Activated B cell treated with CpG ODN at 0.5 μM for 24 hours (primary cell): ENCODE measurements at regions not wholly inside any gene's neighbourhood (a gene's known extent, or its start where the extent isn't known, plus 50 kb on each side); places are given as distances from the start of the nearest gene placed in this dataset.

Source experiments
- ATAC-seq: fragments of 200-7000 bp; cut with Tn5 transposase; one replicate; pipeline ENCODE4 v1.10.0; 2021; ENCODE audit warnings: low read depth, mild to moderate bottlenecking, moderate library complexity
- CTCF ChIA-PET: fragments of 350-600 bp; sonication (Branson Sonifier 250); formaldehyde crosslinking; loops from one replicate; lab custom pipeline; 2021; ENCODE audit warnings: antibody characterized with exemption; lab: Charles Lee
- POLR2A ChIA-PET: fragments of 350-600 bp; sonication (Branson Sonifier 250); formaldehyde crosslinking; loops from one replicate; lab custom pipeline; 2021; ENCODE audit warnings: antibody characterized with exemption; lab: Charles Lee
- DNase-seq: peaks from one replicate; pipeline ENCODE4 v3.0.0; 2022
- H3K27ac Mint-ChIP-seq: one replicate; pipeline ENCODE4 v1.8.0; 2020; ENCODE audit warnings: mixed read lengths
- H3K27me3 Mint-ChIP-seq: one replicate; pipeline ENCODE4 v1.8.0; 2021; ENCODE audit warnings: mixed read lengths
- H3K36me3 Mint-ChIP-seq: one replicate; pipeline ENCODE4 v1.8.0; 2021; ENCODE audit warnings: low read depth, mixed read lengths
- H3K4me1 Mint-ChIP-seq: one replicate; pipeline ENCODE4 v1.8.0; 2021; ENCODE audit warnings: mixed read lengths
- H3K4me3 Mint-ChIP-seq: one replicate; pipeline ENCODE4 v1.8.0; 2020; ENCODE audit warnings: mild to moderate bottlenecking, mixed read lengths
- H3K9me3 Mint-ChIP-seq: one replicate; pipeline ENCODE4 v1.8.0; 2020; ENCODE audit warnings: mixed read lengths
- CTCF ChIP-seq: fragments of 200-600 bp; IDR thresholded peaks from one replicate; pipeline ENCODE4 v1.8.0; 2022; ENCODE audit warnings: antibody characterized with exemption, mild to moderate bottlenecking
- intact Hi-C: fragments of 100-400 bp; cut with micrococcal nuclease; formaldehyde crosslinking; loops from one replicate; pipeline ENCODE4 v1.15.1; 2024

GRCh38 chr1:59017501-59018231 is 233.8 kb upstream of the JUN start:
- H3K27ac Mint-ChIP-seq: no peak overlapping the region
- peaks cover 66% of the 10 kb centered on the region for H3K4me1 Mint-ChIP-seq
- CTCF ChIA-PET: no interaction called here
- POLR2A ChIA-PET: interaction anchor here (1.3 kb wide), 1 partner anchor 234 kb away, joined by 4 read pairs; the partner anchor contains the start of gene JUN
- H3K4me3 Mint-ChIP-seq: no peak overlapping the region
- no peaks in the 10 kb centered on the region for H3K27me3 Mint-ChIP-seq
- peaks cover 2% of the 10 kb centered on the region for H3K36me3 Mint-ChIP-seq
- DNase-seq (no peak), ATAC-seq (no peak)
- intact Hi-C loops: no loop called here
- no peak for TF ChIP-seq CTCF
- no peaks in the 10 kb centered on the region for H3K9me3 Mint-ChIP-seq

DNA sequence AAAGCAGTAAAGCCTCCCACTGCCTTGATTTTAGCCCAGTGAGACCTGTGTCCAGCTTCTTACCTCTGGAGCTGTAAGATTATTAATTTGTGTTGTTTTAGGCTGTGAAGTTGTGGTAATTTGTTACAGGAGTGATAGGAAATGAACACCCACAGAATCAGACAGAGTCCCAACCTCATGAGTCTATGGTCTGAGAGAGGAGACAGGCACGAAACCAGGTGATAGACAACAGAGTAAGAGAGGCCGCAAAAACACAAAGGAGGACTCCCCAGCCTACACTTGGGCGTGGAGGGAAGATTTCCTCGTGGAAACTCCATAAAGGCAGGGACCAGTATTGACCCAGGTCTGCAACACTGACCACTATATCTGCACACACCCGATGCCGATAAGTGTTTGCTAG is 234.6 kb upstream of the JUN start:
- peaks cover 63% of the 10 kb centered on the region for H3K4me1 Mint-ChIP-seq
- no peaks in the 10 kb centered on the region for H3K27me3 Mint-ChIP-seq
- peaks cover 2% of the 10 kb centered on the region for H3K36me3 Mint-ChIP-seq
- CTCF ChIA-PET: no interaction called here
- peak overlapping the region; percentile 2 for H3K27ac Mint-ChIP-seq
- TF ChIP-seq CTCF: no peak
- ATAC-seq (no peak), DNase-seq (no peak)
- no peak overlapping the region for H3K4me3 Mint-ChIP-seq
- H3K9me3 Mint-ChIP-seq: no peaks in the 10 kb centered on the region
- intact Hi-C loops: no loop called here
- POLR2A ChIA-PET: interaction anchor here (2.1 to 3.8 kb wide), 2 partner anchors 50 to 234 kb away, joined by 7 to 35 read pairs; partner anchors contain the start of gene JUN

- DNase-seq (no peak), ATAC-seq (no peak)
- Mint-ChIP-seq H3K36me3 (peaks cover 2% of the 10 kb centered on the region), H3K4me1 (peaks cover 60% of the 10 kb centered on the region), H3K27ac (peak overlapping the region; percentile 91), H3K27me3 (no peaks in the 10 kb centered on the region), H3K4me3 (no peak overlapping the region), H3K9me3 (no peaks in the 10 kb centered on the region)
- ChIA-PET CTCF (no interaction called here), POLR2A (interaction anchor here (2.1 to 3.8 kb wide), 2 partner anchors 51 to 234 kb away, joined by 7 to 35 read pairs; partner anchors contain the start of gene JUN)
- TF ChIP-seq CTCF: no peak
- intact Hi-C loops: no loop called here
Observed at GRCh38 chr1:59018860-59019259, 235.0 kb upstream of the JUN start.

DNA sequence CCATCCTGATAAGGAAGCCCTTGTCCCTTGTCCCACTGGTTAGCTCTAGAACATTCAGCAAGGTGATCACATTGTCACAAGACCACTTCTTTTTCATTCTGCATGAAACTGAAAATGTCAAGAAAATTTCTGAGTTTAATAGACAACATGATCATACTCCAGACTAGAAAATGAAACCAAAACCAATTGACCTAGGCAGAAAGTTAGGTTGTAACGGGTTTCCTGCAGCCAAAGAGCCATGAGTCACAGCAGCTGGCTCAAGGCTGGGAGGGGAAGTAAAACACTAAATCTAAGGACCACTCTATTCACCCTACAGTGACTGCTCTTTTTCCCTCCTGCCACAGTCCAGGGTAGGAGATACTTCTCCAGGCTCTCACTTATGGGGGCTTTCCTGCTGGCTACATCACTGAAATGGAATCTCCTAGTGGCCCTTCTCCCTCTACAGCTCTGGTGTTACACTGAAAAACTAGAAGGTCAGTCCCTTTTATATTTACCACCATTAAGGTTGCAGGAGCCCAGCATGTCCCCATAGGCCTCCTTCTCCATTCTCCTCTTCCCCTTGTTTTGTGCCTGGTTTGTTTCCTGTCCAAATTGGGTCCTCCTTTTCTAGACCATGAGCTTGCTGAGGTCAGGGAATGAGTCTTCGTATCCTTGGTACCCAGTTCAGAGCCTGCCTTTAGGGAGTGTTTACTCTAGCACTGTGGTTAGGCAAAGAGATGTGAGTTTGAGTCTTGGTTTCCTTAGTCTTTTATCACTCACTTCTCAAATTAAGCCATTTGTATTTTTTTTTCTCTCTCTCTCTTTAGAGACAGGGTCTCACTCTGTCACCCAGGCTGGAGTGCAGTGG is 236.5 kb upstream of the JUN start:
- Mint-ChIP-seq H3K36me3 (peaks cover 2% of the 10 kb centered on the region), H3K4me1 (peaks cover 52% of the 10 kb centered on the region), H3K27ac (peak overlapping the region; percentile 91), H3K4me3 (peak overlapping the region; percentile 77), H3K9me3 (no peaks in the 10 kb centered on the region), H3K27me3 (no peaks in the 10 kb centered on the region)
- ATAC-seq: peak; percentile 96
- no peak for DNase-seq
- TF ChIP-seq CTCF: no peak
- intact Hi-C loops: loop anchor here (1.0 to 5.0 kb wide), 8 partner anchors 12 to 677 kb away; partner anchors contain the start of gene FGGY
- ChIA-PET CTCF (no interaction called here), POLR2A (interaction anchor here (1.2 to 3.8 kb wide), 5 partner anchors 12 to 236 kb away, joined by 4 to 35 read pairs (median 7); partner anchors contain the start of gene JUN)
